HepG2 (cell line): ENCODE measurements at regions not wholly inside any gene's neighbourhood (a gene's known extent, or its start where the extent isn't known, plus 50 kb on each side); places are given as distances from the start of the nearest gene placed in this dataset.

Experiments
- ATAC-seq: fragments of 200-7000 bp; cut with Tn5 transposase; 3 replicates; pipeline ENCODE4 v1.9.1; 2020; ENCODE audit warnings: mild to moderate bottlenecking, moderate library complexity
- BruUV-seq: library from RNA; stranded (reverse); fragments of 400-500 nt; replicated peaks from 2 replicates; lab custom pipeline; 2021; lab: Mats Ljungman, UMichigan
- CTCF ChIA-PET: fragments of 300-600 bp; formaldehyde crosslinking; extraction: SDS; loops from one replicate; lab custom pipeline; 2021; ENCODE audit warnings: low total read pairs, inconsistent platforms, low intra/inter-chr PET ratio; lab: Yijun Ruan, JAX
- POLR2A ChIA-PET: fragments of 350-600 bp; sonication (Branson Sonifier 250); formaldehyde crosslinking; loops from one replicate; lab custom pipeline; 2020; ENCODE audit warnings: antibody characterized with exemption, inconsistent platforms; lab: Yijun Ruan, JAX
- DNase-seq: peaks from one replicate; pipeline ENCODE4 v3.0.0-alpha.2; 2015; ENCODE audit warnings: low spot score
- FAIRE-seq: peaks from 3 replicates; lab custom pipeline; 2011; peaks lifted over from hg19 to GRCh38; lab: Jason Lieb, UNC
- H2AFZ ChIP-seq: one replicate; pipeline ENCODE4 v1.6.1; 2011; ENCODE audit warnings: low read length, inconsistent platforms
- H3K27ac ChIP-seq: fragments of 300-600 bp; 3 replicates; pipeline ENCODE4 v1.8.0; 2011; ENCODE audit warnings: mixed run types, mild to moderate bottlenecking, mixed read lengths, low read length, inconsistent platforms; ENCODE audit not compliant: insufficient read depth; ENCODE audit errors: extremely low read length
- H3K27me3 ChIP-seq, 2 experiments: fragments of 200-600 bp in 1 of 2; 2 replicates in 1 of 2; 3 replicates in 1 of 2; pipeline versions ENCODE4 v1.6.0 to v1.8.0; 2011; ENCODE audit warnings: low read length in 2 of 2, mild to moderate bottlenecking in 2 of 2, moderate library complexity in 2 of 2, inconsistent platforms in 1 of 2; ENCODE audit not compliant: insufficient read depth in 2 of 2, control insufficient read depth in 1 of 2
- H3K36me3 ChIP-seq, 2 experiments: fragments of 200-600 bp in 1 of 2; replicated peaks in 1 of 2; 2 replicates in 1 of 2; 3 replicates in 1 of 2; pipeline versions ENCODE4 v1.5.1 to v1.8.0; 2011; ENCODE audit warnings: low read length in 2 of 2, inconsistent platforms in 1 of 2; ENCODE audit not compliant: insufficient read depth in 2 of 2, control insufficient read depth in 1 of 2
- H3K4me1 ChIP-seq: 2 replicates; pipeline ENCODE4 v1.5.1; 2012; ENCODE audit warnings: low read length, inconsistent platforms; ENCODE audit not compliant: insufficient read depth
- H3K4me2 ChIP-seq: 2 replicates; pipeline ENCODE4 v1.6.0; 2011; ENCODE audit warnings: low read depth, low read length, inconsistent platforms
- H3K4me3 ChIP-seq, 3 experiments: fragments of 200-600 bp in 1 of 3; sonication (generic), shearing (Covaris generic) in 1 of 3; replicated peaks in 1 of 3; 2 replicates each; pipeline ENCODE4 v1.5.1; 2011 to 2016; ENCODE audit warnings: low read length in 3 of 3, inconsistent platforms in 2 of 3, low read depth in 2 of 3, mild to moderate bottlenecking in 2 of 3, control low read depth in 1 of 3, mixed read lengths in 1 of 3; ENCODE audit not compliant: insufficient read depth in 1 of 3
- H3K79me2 ChIP-seq: one replicate; pipeline ENCODE4 v1.6.1; 2011; ENCODE audit warnings: low read length, inconsistent platforms; ENCODE audit not compliant: insufficient read depth
- H3K9ac ChIP-seq: 2 replicates; pipeline ENCODE4 v1.6.0; 2011; ENCODE audit warnings: mild to moderate bottlenecking, low read depth, low read length, inconsistent platforms; ENCODE audit not compliant: insufficient read depth
- H3K9me3 ChIP-seq: 2 replicates; pipeline ENCODE4 v1.5.1; 2012; ENCODE audit warnings: mild to moderate bottlenecking, low read length
- H4K20me1 ChIP-seq: 2 replicates; pipeline ENCODE4 v1.6.0; 2011; ENCODE audit warnings: inconsistent platforms, mild to moderate bottlenecking, low read length, moderate library complexity; ENCODE audit not compliant: insufficient read depth
- ATF7-NPFF ChIP-seq: sonication (generic); formaldehyde crosslinking; IDR thresholded peaks from 2 replicates; pipeline ENCODE4 v1.8.1; 2023; ENCODE audit warnings: mild to moderate bottlenecking, low read depth, missing genetic modification reagents, moderate library complexity
- DMTF1 ChIP-seq: sonication (generic); formaldehyde crosslinking; IDR thresholded peaks from 2 replicates; pipeline ENCODE4 v1.4.0; 2020; ENCODE audit warnings: mild to moderate bottlenecking, missing genetic modification reagents
- HCFC1 ChIP-seq: fragments of 150-350 bp; IDR thresholded peaks from 2 replicates; pipeline ENCODE4 v1.6.1; 2014; ENCODE audit warnings: low read depth, low read length
- MAFG ChIP-seq: sonication (generic); formaldehyde crosslinking; IDR thresholded peaks from 2 replicates; pipeline ENCODE4 v1.5.1; 2020; ENCODE audit warnings: mild to moderate bottlenecking, missing genetic modification reagents
- RAD21 ChIP-seq: fragments of 450-650 bp; formaldehyde crosslinking; IDR thresholded peaks from 2 replicates; pipeline ENCODE4 v1.5.0; 2020; ENCODE audit warnings: mild to moderate bottlenecking
- RFX1 ChIP-seq: fragments of 450-650 bp; IDR thresholded peaks from 2 replicates; pipeline ENCODE4 v1.6.1; 2017
- RNF219 ChIP-seq: sonication (generic); formaldehyde crosslinking; IDR thresholded peaks from 2 replicates; pipeline ENCODE4 v1.5.0; 2020; ENCODE audit warnings: mild to moderate bottlenecking, missing genetic modification reagents
- SKIL ChIP-seq: sonication (generic); formaldehyde crosslinking; IDR thresholded peaks from 2 replicates; pipeline ENCODE4 v1.8.0; 2022; ENCODE audit warnings: missing genetic modification reagents, mild to moderate bottlenecking, moderate library complexity, borderline replicate concordance
- TOE1 ChIP-seq: sonication (generic); formaldehyde crosslinking; IDR thresholded peaks from 2 replicates; pipeline ENCODE4 v1.4.0; 2020; ENCODE audit warnings: mild to moderate bottlenecking, missing genetic modification reagents
- TSC22D2 ChIP-seq: sonication (generic); formaldehyde crosslinking; IDR thresholded peaks from 2 replicates; pipeline ENCODE4 v1.5.1; 2020; ENCODE audit warnings: missing genetic modification reagents, mild to moderate bottlenecking, borderline replicate concordance
- ZNF3 ChIP-seq: IDR thresholded peaks from 2 replicates; pipeline ENCODE4 v1.7.0; 2017; ENCODE audit warnings: inconsistent platforms
- ZNF34 ChIP-seq: sonication (generic); formaldehyde crosslinking; IDR thresholded peaks from 2 replicates; pipeline ENCODE4 v1.4.0; 2020; ENCODE audit warnings: mild to moderate bottlenecking, missing genetic modification reagents, borderline replicate concordance
- ZNF460 ChIP-seq: sonication (generic); formaldehyde crosslinking; IDR thresholded peaks from 2 replicates; pipeline ENCODE4 v1.5.1; 2020; ENCODE audit warnings: missing genetic modification reagents, mild to moderate bottlenecking, borderline replicate concordance
- ZNF563 ChIP-seq: sonication (generic); formaldehyde crosslinking; IDR thresholded peaks from 2 replicates; pipeline ENCODE4 v1.8.0; 2022; ENCODE audit warnings: mild to moderate bottlenecking, moderate library complexity, missing genetic modification reagents
- ZNF589 ChIP-seq: sonication (generic); formaldehyde crosslinking; conservative IDR thresholded peaks from 2 replicates; pipeline ENCODE4 v1.8.0; 2022; ENCODE audit warnings: mild to moderate bottlenecking, moderate library complexity, missing genetic modification reagents
- ZNF644 ChIP-seq: IDR thresholded peaks from 2 replicates; pipeline ENCODE4 v1.6.1; 2016; ENCODE audit warnings: low read depth
- ZNF7 ChIP-seq: IDR thresholded peaks from 2 replicates; pipeline ENCODE4 v1.6.1; 2016; ENCODE audit warnings: missing biosample characterization, missing genetic modification reagents
- WGBS: methylation state at CpG from one replicate; pipeline ENCODE4 v1.1.6; 2017; ENCODE audit warnings: low lambda C conversion rate; 5-methylcytosine and 5-hydroxymethylcytosine counted together
- in situ Hi-C: cut with HindIII; loops from 2 replicates; pipeline ENCODE4 v1.10.0; 2017; ENCODE audit warnings: low pct_unique_long_range_greater_than_20kb; ENCODE audit not compliant: extremely low pct_ligation_motif_present
- intact Hi-C: fragments of 100-400 bp; cut with micrococcal nuclease; formaldehyde crosslinking; loops from one replicate; pipeline ENCODE4 v1.10.0; 2022; ENCODE audit not compliant: unreplicated experiment

- no peaks in the 10 kb centered on the region for H3K79me2 ChIP-seq
- no peaks in the 10 kb centered on the region for H4K20me1 ChIP-seq
- FAIRE-seq: no peak
- ChIA-PET CTCF (no interaction called here), POLR2A (no interaction called here)
- no peak overlapping the region for H3K4me3 ChIP-seq
- no peak overlapping the region for H3K9ac ChIP-seq
- no peaks in the 10 kb centered on the region for H3K4me1 ChIP-seq
- H2AFZ ChIP-seq: no peak overlapping the region
- BruUV-seq: no TSS peak
- ATAC-seq: no peak
- H3K27ac ChIP-seq: no peak overlapping the region
- intact Hi-C loops: no loop called here
- in situ Hi-C loops: no loop called here
- no peaks in the 10 kb centered on the region for H3K9me3 ChIP-seq
- no peak for DNase-seq
- no peaks in the 10 kb centered on the region for H3K36me3 ChIP-seq
- 1% methylated on average over 7 of the region's 8 CpGs for WGBS
- peaks cover 6 to 26% of the 10 kb centered on the region in 2 experiments; a peak in 4 of 5 replicates for H3K27me3 ChIP-seq
- no peak overlapping the region for H3K4me2 ChIP-seq
- TF ChIP-seq DMTF1 (no peak), ATF7-NPFF (CRISPR knock-in tag) (no peak), ZNF3 (CRISPR knock-in tag) (no peak), ZNF34 (CRISPR knock-in tag) (no peak), SKIL (CRISPR knock-in tag) (no peak), ZNF563 (no peak), HCFC1 (no peak), MAFG (CRISPR knock-in tag) (no peak), RFX1 (no peak), ZNF644 (CRISPR knock-in tag) (no peak), TOE1 (CRISPR knock-in tag) (no peak), RNF219 (CRISPR knock-in tag) (no peak), TSC22D2 (no peak), ZNF589 (CRISPR knock-in tag) (no peak), ZNF460 (CRISPR knock-in tag) (no peak), ZNF7 (CRISPR knock-in tag) (no peak), RAD21 (CRISPR knock-in tag) (no peak)
Measured at GRCh38 chr10:42984035-42984610, 92.7 kb upstream of the RET start.
